NT2/D1 (cell line): ENCODE measurements at regions not wholly inside any gene's neighbourhood (a gene's known extent, or its start where the extent isn't known, plus 50 kb on each side); places are given as distances from the start of the nearest gene placed in this dataset.

Source experiments
- SUZ12 ChIP-seq: IDR thresholded peaks from 2 replicates; pipeline ENCODE4 v1.6.1; 2011; ENCODE audit not compliant: insufficient read length, insufficient read depth; ENCODE audit errors: extremely low read depth
- YY1 ChIP-seq: IDR thresholded peaks from 2 replicates; pipeline ENCODE4 v1.6.1; 2011; ENCODE audit not compliant: insufficient read length, insufficient read depth
- ZNF274 ChIP-seq: IDR thresholded peaks from 2 replicates; pipeline ENCODE4 v1.6.1; 2011; ENCODE audit warnings: mild to moderate bottlenecking, low read depth, low read length

- TF ChIP-seq SUZ12 = no peak
- TF ChIP-seq YY1 = no peak
- TF ChIP-seq ZNF274 = no peak
These were observed 156.6 kb upstream of the ETAA1 start for GRCh38 chr2:67240507-67240906.
